Ovary (tissue), 7 donors: ENCODE measurements at regions not wholly inside any gene's neighbourhood (a gene's known extent, or its start where the extent isn't known, plus 50 kb on each side); places are given as distances from the start of the nearest gene placed in this dataset.
"Not testable (repeated sequence)": the region's sequence is repeated elsewhere in the genome, so short reads cannot be mapped to it uniquely, and the experiment has no call there.

Source experiments
- DNase-seq, 5 donors: peaks; one replicate each; pipeline ENCODE4 v3.0.0-alpha.2; 2019 to 2020
- H3K27ac ChIP-seq, 2 donors: fragments of 200-600 bp; one replicate each; pipeline versions ENCODE4 v1.5.1 to v1.8.0; 2019 to 2022
- H3K27me3 ChIP-seq: fragments of 200-600 bp; one replicate; pipeline ENCODE4 v1.8.0; 2022
- H3K36me3 ChIP-seq: fragments of 200-600 bp; sonication (generic); one replicate; pipeline ENCODE4 v1.5.1; 2019
- H3K4me1 ChIP-seq: one replicate; pipeline ENCODE4 v1.8.1; 2013; ENCODE audit warnings: mild to moderate bottlenecking, moderate library complexity; ENCODE audit not compliant: insufficient read depth
- H3K4me3 ChIP-seq: fragments of 200-600 bp; sonication (generic); one replicate; pipeline ENCODE4 v1.5.1; 2017
- H3K9me3 ChIP-seq, 2 donors: fragments of 200-600 bp in 1 of 2; sonication (generic) in 1 of 2; one replicate each; pipeline versions ENCODE4 v1.5.1 to v1.8.1; 2013 to 2019; ENCODE audit warnings: mild to moderate bottlenecking in 1 of 2, moderate library complexity in 1 of 2
- CTCF ChIP-seq, 3 donors: fragments of 450-650 bp in 2 of 3; fragments of 200-600 bp in 1 of 3; IDR thresholded peaks; one replicate each; pipeline versions ENCODE4 v1.5.1 to v1.8.0; 2016 to 2022; ENCODE audit warnings: antibody characterized with exemption in 3 of 3, mild to moderate bottlenecking in 1 of 3
- EP300 ChIP-seq: sonication (generic); formaldehyde crosslinking; IDR thresholded peaks from one replicate; pipeline ENCODE4 v1.6.1; 2017; ENCODE audit warnings: antibody characterized with exemption
- POLR2A ChIP-seq: fragments of 450-650 bp; IDR thresholded peaks from one replicate; pipeline ENCODE4 v1.6.1; 2017; ENCODE audit warnings: antibody characterized with exemption, mild to moderate bottlenecking, moderate library complexity
- WGBS, 3 donors: extraction: QIAGEN DNeasy Blood & Tissue Kit in 1 of 3; methylation state at CpG; one replicate each; pipeline versions ENCODE4 v1.1.5 to v1.1.7; 2013 to 2017; 5-methylcytosine and 5-hydroxymethylcytosine counted together
- intact Hi-C, 4 donors: fragments of 100-400 bp; cut with DNase I; formaldehyde crosslinking; loops; one replicate each; pipeline versions ENCODE4 v1.11.0 to v1.15.1; 2022 to 2023
- donor health status: DM: no; HTN: no; CAD: no; lungs with moderate emphysema.
- donor health status: DM: no; HTN: no; CAD: no.
- donor health status: Bipolar disorder and iron deficiency.
- donor health status: DM: no; HTN: no; CAD: no.
- donor health status: DM: yes; HTN: yes; CAD: no.

- Histone ChIP-seq H3K4me1 (no peaks in the 10 kb centered on the region), H3K9me3 (no peaks in the 10 kb centered on the region), H3K27ac (no peak overlapping the region), H3K4me3 (no peak overlapping the region), H3K27me3 (no peaks in the 10 kb centered on the region), H3K36me3 (no peaks in the 10 kb centered on the region)
- intact Hi-C loops, result no loop called here
- WGBS, 3 donors, result 94 to 96% (median 95%) methylated on average over 11 of the region's 11 CpGs
- no peak for DNase-seq
- TF ChIP-seq POLR2A (no peak), CTCF (IDR thresholded peaks at IDR 0.05) (no peak), EP300 (no peak)
These were observed 366.7 kb upstream of the FAT1 start for GRCh38 chr4:187090401-187090800.

DNA sequence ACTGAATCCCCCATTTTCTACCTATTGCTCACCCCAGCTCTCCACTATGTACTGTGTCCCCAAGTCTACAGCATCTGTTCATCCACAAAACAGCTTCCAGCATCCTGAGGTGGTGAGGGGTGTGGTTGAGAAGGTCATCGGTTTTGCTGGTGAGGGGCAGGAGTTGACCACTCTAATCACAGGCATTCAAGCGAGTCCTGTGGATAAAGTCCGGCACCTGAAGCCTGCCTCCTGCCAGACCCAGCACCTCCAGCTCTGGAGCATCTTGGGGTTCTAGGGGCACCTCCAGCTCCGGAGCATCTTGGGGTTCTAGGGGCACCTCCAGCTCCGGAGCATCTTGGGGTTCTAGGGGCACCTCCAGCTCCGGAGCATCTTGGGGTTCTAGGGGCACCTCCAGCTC lies 367.2 kb upstream of the FAT1 start:
- H3K27ac ChIP-seq, H3K4me3 ChIP-seq, DNase-seq, H3K27me3 ChIP-seq, H3K9me3 ChIP-seq, H3K36me3 ChIP-seq, intact Hi-C loops, H3K4me1 ChIP-seq: not testable (repeated sequence)
- WGBS, 3 donors, result 91 to 100% (median 93%) methylated on average over 4 to 6 of the region's 6 CpGs

- DNase-seq, result no peak
- WGBS, 3 donors, result 44 to 57% (median 51%) methylated on average over 3 of the region's 3 CpGs
- Histone ChIP-seq H3K4me1 (no peaks in the 10 kb centered on the region), H3K27ac (no peak overlapping the region), H3K4me3 (no peak overlapping the region), H3K36me3 (no peaks in the 10 kb centered on the region), H3K9me3 (no peaks in the 10 kb centered on the region), H3K27me3 (no peaks in the 10 kb centered on the region)
- TF ChIP-seq POLR2A, result no peak
- no peak for TF ChIP-seq EP300
- intact Hi-C loops, result no loop called here
These were observed 370.5 kb upstream of the FAT1 start for GRCh38 chr4:187094144-187094543.

DNA sequence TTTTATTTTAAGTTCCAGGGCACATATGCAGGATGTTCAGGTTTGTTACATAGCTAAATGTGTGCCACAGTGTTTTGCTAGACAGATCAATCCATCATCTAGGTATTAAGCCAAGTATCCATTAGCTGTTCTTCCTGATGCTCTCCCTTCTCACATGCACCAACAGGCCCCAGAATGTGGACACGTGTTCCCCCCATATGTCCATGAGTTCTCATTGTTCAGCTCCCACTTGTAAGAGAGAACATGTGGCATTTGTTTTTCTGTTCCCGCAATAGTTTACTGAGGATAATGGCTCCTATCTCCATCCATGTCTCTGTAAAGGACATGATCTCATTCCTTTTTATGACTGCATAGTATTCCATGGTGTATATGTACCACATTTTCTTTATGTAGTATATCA lies 374.8 kb upstream of the FAT1 start:
- intact Hi-C loops, result no loop called here
- Histone ChIP-seq H3K4me3 (no peak overlapping the region), H3K27me3 (no peaks in the 10 kb centered on the region), H3K4me1 (no peaks in the 10 kb centered on the region), H3K27ac (no peak overlapping the region), H3K9me3 (no peaks in the 10 kb centered on the region), H3K36me3 (no peaks in the 10 kb centered on the region)
- WGBS, 3 donors, result 42 to 67% (median 44%) methylated on average over 2 of the region's 2 CpGs
- no peak for TF ChIP-seq POLR2A
- no peak for TF ChIP-seq CTCF (IDR thresholded peaks at IDR 0.05)
- TF ChIP-seq EP300, result no peak
- DNase-seq, result no peak

GRCh38 chr4:187103351-187103750 lies 379.7 kb upstream of the FAT1 start:
- H3K27ac ChIP-seq, result no peak overlapping the region

More at GRCh38 chr4:187103351-187103750, 379.7 kb upstream of the FAT1 start:
- Histone ChIP-seq H3K4me1 (no peaks in the 10 kb centered on the region), H3K4me3 (no peak overlapping the region), H3K36me3 (no peaks in the 10 kb centered on the region), H3K27me3 (no peaks in the 10 kb centered on the region), H3K9me3 (no peaks in the 10 kb centered on the region)
- no peak for DNase-seq
- no peak for TF ChIP-seq EP300
- no peak for TF ChIP-seq CTCF (IDR thresholded peaks at IDR 0.05)
- no peak for TF ChIP-seq POLR2A
- intact Hi-C loops, result no loop called here
- 82 to 92% (median 87%) methylated on average over 4 of the region's 4 CpGs for WGBS, 3 donors
